ENCODE measurements at regions not wholly inside any gene's neighbourhood (a gene's known extent, or its start where the extent isn't known, plus 50 kb on each side); places are given as distances from the start of the nearest gene placed in this dataset.

DNA sequence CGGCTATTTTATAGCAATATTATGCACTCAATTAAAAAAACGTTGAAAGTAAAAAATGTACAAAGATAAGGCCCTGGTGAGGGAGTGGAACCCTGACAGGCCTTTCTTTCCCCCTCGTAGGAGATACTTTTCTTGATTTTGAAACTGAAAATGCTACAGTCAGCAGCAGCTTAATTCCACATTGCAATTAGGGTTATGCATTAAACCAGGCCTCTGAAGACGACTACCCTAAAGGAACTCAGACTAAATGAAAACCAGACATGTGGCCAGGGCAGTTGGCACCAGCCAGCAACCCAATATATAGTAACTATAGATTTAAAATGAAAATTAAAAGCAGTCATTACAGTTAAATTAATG, 463.2 kb upstream of the MAF start:
- TF ChIP-seq, protein P1, sequence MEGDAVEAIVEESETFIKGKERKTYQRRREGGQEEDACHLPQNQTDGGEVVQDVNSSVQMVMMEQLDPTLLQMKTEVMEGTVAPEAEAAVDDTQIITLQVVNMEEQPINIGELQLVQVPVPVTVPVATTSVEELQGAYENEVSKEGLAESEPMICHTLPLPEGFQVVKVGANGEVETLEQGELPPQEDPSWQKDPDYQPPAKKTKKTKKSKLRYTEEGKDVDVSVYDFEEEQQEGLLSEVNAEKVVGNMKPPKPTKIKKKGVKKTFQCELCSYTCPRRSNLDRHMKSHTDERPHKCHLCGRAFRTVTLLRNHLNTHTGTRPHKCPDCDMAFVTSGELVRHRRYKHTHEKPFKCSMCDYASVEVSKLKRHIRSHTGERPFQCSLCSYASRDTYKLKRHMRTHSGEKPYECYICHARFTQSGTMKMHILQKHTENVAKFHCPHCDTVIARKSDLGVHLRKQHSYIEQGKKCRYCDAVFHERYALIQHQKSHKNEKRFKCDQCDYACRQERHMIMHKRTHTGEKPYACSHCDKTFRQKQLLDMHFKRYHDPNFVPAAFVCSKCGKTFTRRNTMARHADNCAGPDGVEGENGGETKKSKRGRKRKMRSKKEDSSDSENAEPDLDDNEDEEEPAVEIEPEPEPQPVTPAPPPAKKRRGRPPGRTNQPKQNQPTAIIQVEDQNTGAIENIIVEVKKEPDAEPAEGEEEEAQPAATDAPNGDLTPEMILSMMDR (conservative IDR thresholded peaks at IDR 0.05; ENCODE audit: low read length) = no peak
- no peak for TF ChIP-seq EZH2phosphoT487 (IDR thresholded peaks at IDR 0.05; ENCODE audit: borderline replicate concordance)
